HEK293 (cell line): ENCODE measurements at regions not wholly inside any gene's neighbourhood (a gene's known extent, or its start where the extent isn't known, plus 50 kb on each side); places are given as distances from the start of the nearest gene placed in this dataset.

Experiments
- BCL11A ChIP-seq: fragments of 450-650 bp; formaldehyde crosslinking; IDR thresholded peaks from 2 replicates; pipeline ENCODE4 v1.5.1; 2016; ENCODE audit warnings: low read depth, missing biosample characterization, missing genetic modification characterization
- BCL6B ChIP-seq: fragments of 450-650 bp; formaldehyde crosslinking; IDR thresholded peaks from 2 replicates; pipeline ENCODE4 v1.5.1; 2017; ENCODE audit warnings: missing biosample characterization, missing genetic modification characterization
- INSM2 ChIP-seq: fragments of 450-650 bp; formaldehyde crosslinking; IDR thresholded peaks from 2 replicates; pipeline ENCODE4 v1.5.1; 2016; ENCODE audit warnings: missing biosample characterization, missing genetic modification characterization
- KLF8 ChIP-seq: fragments of 450-650 bp; formaldehyde crosslinking; IDR thresholded peaks from 2 replicates; pipeline ENCODE4 v1.5.1; 2016; ENCODE audit warnings: missing biosample characterization, missing genetic modification characterization
- REPIN1 ChIP-seq: fragments of 450-650 bp; formaldehyde crosslinking; IDR thresholded peaks from 2 replicates; pipeline ENCODE4 v1.5.1; 2017; ENCODE audit warnings: missing biosample characterization, missing genetic modification characterization, low read depth
- SCRT1 ChIP-seq: fragments of 450-650 bp; formaldehyde crosslinking; IDR thresholded peaks from 2 replicates; pipeline ENCODE4 v1.5.1; 2016; ENCODE audit warnings: missing biosample characterization, missing genetic modification characterization, borderline replicate concordance
- SP2 ChIP-seq: fragments of 450-650 bp; formaldehyde crosslinking; IDR thresholded peaks from 2 replicates; pipeline ENCODE4 v1.5.1; 2016; ENCODE audit warnings: missing biosample characterization, missing genetic modification characterization
- SP7 ChIP-seq: fragments of 450-650 bp; formaldehyde crosslinking; IDR thresholded peaks from 2 replicates; pipeline ENCODE4 v1.5.1; 2016; ENCODE audit warnings: missing biosample characterization, missing genetic modification characterization
- YY1 ChIP-seq: fragments of 450-650 bp; formaldehyde crosslinking; IDR thresholded peaks from 2 replicates; pipeline ENCODE4 v1.5.1; 2018; ENCODE audit warnings: missing biosample characterization, missing genetic modification characterization
- YY2 ChIP-seq: fragments of 450-650 bp; formaldehyde crosslinking; IDR thresholded peaks from 2 replicates; pipeline ENCODE4 v1.5.1; 2016; ENCODE audit warnings: missing biosample characterization, missing genetic modification characterization
- ZBTB48 ChIP-seq: fragments of 450-650 bp; formaldehyde crosslinking; IDR thresholded peaks from 2 replicates; pipeline ENCODE4 v1.5.1; 2016; ENCODE audit warnings: missing biosample characterization, missing genetic modification characterization
- ZNF114 ChIP-seq: fragments of 450-650 bp; formaldehyde crosslinking; IDR thresholded peaks from 2 replicates; pipeline ENCODE4 v1.5.0; 2017; ENCODE audit warnings: missing biosample characterization, missing genetic modification characterization
- ZNF121 ChIP-seq: fragments of 450-650 bp; formaldehyde crosslinking; IDR thresholded peaks from 2 replicates; pipeline ENCODE4 v1.5.1; 2016; ENCODE audit warnings: missing biosample characterization, missing genetic modification characterization
- ZNF169 ChIP-seq: fragments of 450-650 bp; formaldehyde crosslinking; IDR thresholded peaks from 2 replicates; pipeline ENCODE4 v1.5.1; 2016; ENCODE audit warnings: missing biosample characterization, missing genetic modification characterization
- ZNF175 ChIP-seq: fragments of 450-650 bp; formaldehyde crosslinking; IDR thresholded peaks from 2 replicates; pipeline ENCODE4 v1.5.1; 2016; ENCODE audit warnings: missing biosample characterization, missing genetic modification characterization
- ZNF221 ChIP-seq: fragments of 450-650 bp; formaldehyde crosslinking; IDR thresholded peaks from 2 replicates; pipeline ENCODE4 v1.5.1; 2017; ENCODE audit warnings: missing biosample characterization, missing genetic modification characterization, borderline replicate concordance
- ZNF23 ChIP-seq: fragments of 450-650 bp; formaldehyde crosslinking; IDR thresholded peaks from 2 replicates; pipeline ENCODE4 v1.5.1; 2016; ENCODE audit warnings: missing biosample characterization, missing genetic modification characterization, borderline replicate concordance
- ZNF24 ChIP-seq: fragments of 450-650 bp; formaldehyde crosslinking; IDR thresholded peaks from 2 replicates; pipeline ENCODE4 v1.5.1; 2016; ENCODE audit warnings: missing biosample characterization, missing genetic modification characterization
- ZNF292 ChIP-seq: fragments of 450-650 bp; formaldehyde crosslinking; IDR thresholded peaks from 2 replicates; pipeline ENCODE4 v1.5.1; 2016; ENCODE audit warnings: low read depth, missing biosample characterization, missing genetic modification characterization, borderline replicate concordance
- ZNF302 ChIP-seq: fragments of 450-650 bp; formaldehyde crosslinking; IDR thresholded peaks from 2 replicates; pipeline ENCODE4 v1.5.1; 2016; ENCODE audit warnings: missing biosample characterization, missing genetic modification characterization, low read depth
- ZNF391 ChIP-seq: fragments of 450-650 bp; formaldehyde crosslinking; IDR thresholded peaks from 2 replicates; pipeline ENCODE4 v1.5.1; 2016; ENCODE audit warnings: low read depth, missing biosample characterization, missing genetic modification characterization, borderline replicate concordance
- ZNF423 ChIP-seq: fragments of 450-650 bp; formaldehyde crosslinking; IDR thresholded peaks from 2 replicates; pipeline ENCODE4 v1.5.1; 2016; ENCODE audit warnings: missing biosample characterization, missing genetic modification characterization
- ZNF521 ChIP-seq: fragments of 450-650 bp; formaldehyde crosslinking; IDR thresholded peaks from 2 replicates; pipeline ENCODE4 v1.5.1; 2017; ENCODE audit warnings: missing biosample characterization, mild to moderate bottlenecking, missing genetic modification characterization
- ZNF530 ChIP-seq: fragments of 450-650 bp; formaldehyde crosslinking; IDR thresholded peaks from 2 replicates; pipeline ENCODE4 v1.5.1; 2016; ENCODE audit warnings: low read depth, missing biosample characterization, missing genetic modification characterization
- ZNF561 ChIP-seq: fragments of 450-650 bp; IDR thresholded peaks from 2 replicates; pipeline ENCODE4 v1.5.1; 2018; ENCODE audit warnings: missing biosample characterization, missing genetic modification characterization, borderline replicate concordance
- ZNF624 ChIP-seq: fragments of 450-650 bp; formaldehyde crosslinking; IDR thresholded peaks from 2 replicates; pipeline ENCODE4 v1.5.1; 2017; ENCODE audit warnings: missing biosample characterization, missing genetic modification characterization
- ZNF654 ChIP-seq: fragments of 450-650 bp; formaldehyde crosslinking; IDR thresholded peaks from 2 replicates; pipeline ENCODE4 v1.5.1; 2016; ENCODE audit warnings: low read depth, missing biosample characterization, missing genetic modification characterization
- ZNF777 ChIP-seq: fragments of 450-650 bp; formaldehyde crosslinking; IDR thresholded peaks from 2 replicates; pipeline ENCODE4 v1.5.1; 2017; ENCODE audit warnings: missing biosample characterization, missing genetic modification characterization, borderline replicate concordance
- ZNF792 ChIP-seq: fragments of 450-650 bp; formaldehyde crosslinking; IDR thresholded peaks from 2 replicates; pipeline ENCODE4 v1.5.1; 2016; ENCODE audit warnings: missing biosample characterization, missing genetic modification characterization
- ZNF843 ChIP-seq: fragments of 450-650 bp; formaldehyde crosslinking; IDR thresholded peaks from 2 replicates; pipeline ENCODE4 v1.5.1; 2016; ENCODE audit warnings: missing biosample characterization, missing genetic modification characterization
- TF ChIP-seq, protein P1 (sequence below): fragments of 450-650 bp; formaldehyde crosslinking; IDR thresholded peaks from 2 replicates; pipeline ENCODE4 v1.5.1; 2017; ENCODE audit warnings: missing biosample characterization, missing genetic modification characterization
- TF ChIP-seq, protein P2 (sequence below): fragments of 450-650 bp; formaldehyde crosslinking; IDR thresholded peaks from 2 replicates; pipeline ENCODE4 v1.5.1; 2017; ENCODE audit warnings: missing biosample characterization, mild to moderate bottlenecking, missing genetic modification characterization, moderate library complexity
- TF ChIP-seq, protein P3 (sequence below): fragments of 450-650 bp; formaldehyde crosslinking; IDR thresholded peaks from 2 replicates; pipeline ENCODE4 v1.5.1; 2017; ENCODE audit warnings: missing biosample characterization, missing genetic modification characterization

DNA sequence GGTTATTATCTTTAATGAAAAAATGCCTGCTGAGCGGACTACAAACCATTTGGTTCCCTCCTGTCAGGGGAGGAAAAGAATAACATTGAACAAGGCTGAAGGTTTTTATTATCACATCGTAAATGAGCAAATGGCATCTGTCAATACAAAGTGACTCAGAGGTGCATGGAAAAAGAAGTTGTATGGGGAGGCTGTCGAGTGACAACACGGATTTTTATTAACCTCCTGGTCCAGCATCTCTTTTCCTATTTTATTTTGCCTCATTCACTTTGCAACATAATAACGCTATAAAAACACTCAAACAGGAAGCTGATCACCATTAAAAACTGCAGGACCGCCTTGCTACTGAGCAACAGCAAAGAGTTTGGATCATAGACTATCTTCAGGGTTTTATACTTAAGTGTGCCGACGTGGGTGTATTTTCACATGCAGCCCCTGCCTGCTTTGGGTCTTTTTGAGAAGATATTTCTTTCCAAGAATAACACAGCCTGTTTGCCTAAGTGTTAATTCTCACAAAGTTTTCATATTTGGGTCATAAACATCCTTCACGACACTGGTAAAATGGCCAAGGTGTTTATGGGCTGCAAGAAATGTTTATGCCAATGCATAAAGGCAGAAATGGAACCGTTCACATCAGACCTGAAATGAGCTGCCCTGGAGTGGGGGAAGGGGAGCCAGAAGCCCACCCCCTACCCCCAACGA lies 132.1 kb upstream of the SALL4 start (continued):
- TF ChIP-seq ZNF624 (tag by site-specific recombination) (no peak), ZNF169 (tag by site-specific recombination) (no peak), BCL11A (tag by site-specific recombination) (peak; percentile 92), BCL6B (tag by site-specific recombination) (peak; percentile 45; the same call in 1 of the 2 replicates), ZNF302 (tag by site-specific recombination) (no peak), ZNF777 (tag by site-specific recombination) (no peak), KLF8 (peak; percentile 60; the same call in 1 of the 2 replicates), ZNF530 (tag by site-specific recombination) (no peak), ZNF292 (tag by site-specific recombination) (no peak), YY1 (tag by site-specific recombination) (peak; percentile 9; the same call in 1 of the 2 replicates), ZNF121 (no peak), SCRT1 (tag by site-specific recombination) (peak; percentile 43; the same call in 1 of the 2 replicates), ZNF175 (tag by site-specific recombination) (no peak), ZNF423 (no peak), ZNF221 (tag by site-specific recombination) (no peak), ZNF23 (no peak), REPIN1 (tag by site-specific recombination) (no peak), YY2 (tag by site-specific recombination) (no peak), ZNF792 (no peak), ZNF391 (tag by site-specific recombination) (peak; percentile 82; the same call in 1 of the 2 replicates), ZNF24 (tag by site-specific recombination) (0 out of 2 replicates have a peak, but pooled peaks have one; percentile 57), ZNF521 (tag by site-specific recombination) (no peak), ZNF843 (tag by site-specific recombination) (peak; percentile 94), ZNF561 (tag by site-specific recombination) (peak; percentile 98), SP7 (tag by site-specific recombination) (peak; percentile 94), SP2 (tag by site-specific recombination) (no peak), ZBTB48 (tag by site-specific recombination) (no peak), ZNF114 (tag by site-specific recombination) (no peak), INSM2 (tag by site-specific recombination) (peak; percentile 89), ZNF654 (tag by site-specific recombination) (no peak)
- TF ChIP-seq, protein P1, sequence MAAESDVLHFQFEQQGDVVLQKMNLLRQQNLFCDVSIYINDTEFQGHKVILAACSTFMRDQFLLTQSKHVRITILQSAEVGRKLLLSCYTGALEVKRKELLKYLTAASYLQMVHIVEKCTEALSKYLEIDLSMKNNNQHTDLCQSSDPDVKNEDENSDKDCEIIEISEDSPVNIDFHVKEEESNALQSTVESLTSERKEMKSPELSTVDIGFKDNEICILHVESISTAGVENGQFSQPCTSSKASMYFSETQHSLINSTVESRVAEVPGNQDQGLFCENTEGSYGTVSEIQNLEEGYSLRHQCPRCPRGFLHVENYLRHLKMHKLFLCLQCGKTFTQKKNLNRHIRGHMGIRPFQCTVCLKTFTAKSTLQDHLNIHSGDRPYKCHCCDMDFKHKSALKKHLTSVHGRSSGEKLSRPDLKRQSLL (tag by site-specific recombination): peak; percentile 58; the same call in 1 of the 2 replicates
- TF ChIP-seq, protein P2, sequence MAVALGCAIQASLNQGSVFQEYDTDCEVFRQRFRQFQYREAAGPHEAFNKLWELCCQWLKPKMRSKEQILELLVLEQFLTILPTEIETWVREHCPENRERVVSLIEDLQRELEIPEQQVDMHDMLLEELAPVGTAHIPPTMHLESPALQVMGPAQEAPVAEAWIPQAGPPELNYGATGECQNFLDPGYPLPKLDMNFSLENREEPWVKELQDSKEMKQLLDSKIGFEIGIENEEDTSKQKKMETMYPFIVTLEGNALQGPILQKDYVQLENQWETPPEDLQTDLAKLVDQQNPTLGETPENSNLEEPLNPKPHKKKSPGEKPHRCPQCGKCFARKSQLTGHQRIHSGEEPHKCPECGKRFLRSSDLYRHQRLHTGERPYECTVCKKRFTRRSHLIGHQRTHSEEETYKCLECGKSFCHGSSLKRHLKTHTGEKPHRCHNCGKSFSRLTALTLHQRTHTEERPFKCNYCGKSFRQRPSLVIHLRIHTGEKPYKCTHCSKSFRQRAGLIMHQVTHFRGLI (tag by site-specific recombination): peak; percentile 37; the same call in 1 of the 2 replicates
- TF ChIP-seq, protein P3, sequence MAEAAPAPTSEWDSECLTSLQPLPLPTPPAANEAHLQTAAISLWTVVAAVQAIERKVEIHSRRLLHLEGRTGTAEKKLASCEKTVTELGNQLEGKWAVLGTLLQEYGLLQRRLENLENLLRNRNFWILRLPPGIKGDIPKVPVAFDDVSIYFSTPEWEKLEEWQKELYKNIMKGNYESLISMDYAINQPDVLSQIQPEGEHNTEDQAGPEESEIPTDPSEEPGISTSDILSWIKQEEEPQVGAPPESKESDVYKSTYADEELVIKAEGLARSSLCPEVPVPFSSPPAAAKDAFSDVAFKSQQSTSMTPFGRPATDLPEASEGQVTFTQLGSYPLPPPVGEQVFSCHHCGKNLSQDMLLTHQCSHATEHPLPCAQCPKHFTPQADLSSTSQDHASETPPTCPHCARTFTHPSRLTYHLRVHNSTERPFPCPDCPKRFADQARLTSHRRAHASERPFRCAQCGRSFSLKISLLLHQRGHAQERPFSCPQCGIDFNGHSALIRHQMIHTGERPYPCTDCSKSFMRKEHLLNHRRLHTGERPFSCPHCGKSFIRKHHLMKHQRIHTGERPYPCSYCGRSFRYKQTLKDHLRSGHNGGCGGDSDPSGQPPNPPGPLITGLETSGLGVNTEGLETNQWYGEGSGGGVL (tag by site-specific recombination): peak; percentile 58
